HL-60 (cell line): ENCODE measurements at regions not wholly inside any gene's neighbourhood (a gene's known extent, or its start where the extent isn't known, plus 50 kb on each side); places are given as distances from the start of the nearest gene placed in this dataset.
A peak's percentile ranks its signal among the peaks of the same experiment; 100 is the strongest.

Experiments
- CTCF ChIP-seq: IDR thresholded peaks from one replicate; pipeline ENCODE4 v1.5.1; 2011; ENCODE audit warnings: low read length, control low read depth, inconsistent platforms; ENCODE audit not compliant: insufficient read depth
- GABPA ChIP-seq: IDR thresholded peaks from 2 replicates; pipeline ENCODE4 v1.6.1; 2012; ENCODE audit warnings: low read depth
- POLR2AphosphoS5 ChIP-seq: IDR thresholded peaks from 2 replicates; pipeline ENCODE4 v1.6.1; 2012; ENCODE audit warnings: low read depth
- REST ChIP-seq: IDR thresholded peaks from 2 replicates; pipeline ENCODE4 v1.6.1; 2012; ENCODE audit warnings: low read depth; ENCODE audit not compliant: insufficient replicate concordance
- SPI1 ChIP-seq: IDR thresholded peaks from 2 replicates; pipeline ENCODE4 v1.6.1; 2012; ENCODE audit warnings: low read depth, mild to moderate bottlenecking, borderline replicate concordance

GRCh38 chr3:30181178-30181465 lies 425.3 kb upstream of the TGFBR2 start:
- TF ChIP-seq REST: no peak
- TF ChIP-seq CTCF: no peak
- TF ChIP-seq POLR2AphosphoS5: no peak
- TF ChIP-seq SPI1: peak; percentile 29; the same call in 1 of the 2 replicates
- TF ChIP-seq GABPA: no peak
